PC-9 (cell line): ENCODE measurements at regions not wholly inside any gene's neighbourhood (a gene's known extent, or its start where the extent isn't known, plus 50 kb on each side); places are given as distances from the start of the nearest gene placed in this dataset.
"Not testable (repeated sequence)": the region's sequence is repeated elsewhere in the genome, so short reads cannot be mapped to it uniquely, and the experiment has no call there.

ENCODE experiments used
- BruUV-seq: library from RNA; stranded (reverse); fragments of 400-500 nt; replicated peaks from 2 replicates; lab custom pipeline; 2021; lab: Mats Ljungman, UMichigan
- CTCF ChIA-PET: fragments of 300-600 bp; sonication (Branson Sonifier 250); formaldehyde crosslinking; loops from one replicate; lab custom pipeline; 2022; ENCODE audit warnings: antibody characterized with exemption; lab: Charles Lee
- POLR2A ChIA-PET: fragments of 300-600 bp; sonication (Branson Sonifier 250); formaldehyde crosslinking; loops from one replicate; lab custom pipeline; 2022; ENCODE audit warnings: antibody characterized with exemption; ENCODE audit not compliant: unreplicated experiment; lab: Charles Lee
- DNase-seq, 2 experiments: peaks; one replicate each; pipeline versions ENCODE4 v3.0.0 to v3.0.0-alpha.2; 2015 to 2022; ENCODE audit warnings: mixed read lengths in 1 of 2
- H2AFZ ChIP-seq: fragments of 200-600 bp; sonication (generic); 2 replicates; pipeline ENCODE4 v1.8.1; 2017; ENCODE audit warnings: antibody characterized with exemption
- H3F3A ChIP-seq: fragments of 200-600 bp; sonication (generic); 2 replicates; pipeline ENCODE4 v1.8.1; 2017; ENCODE audit warnings: antibody characterized with exemption, mild to moderate bottlenecking, low read depth; ENCODE audit not compliant: insufficient read depth
- H3K27ac ChIP-seq: fragments of 200-600 bp; sonication (generic); 2 replicates; pipeline ENCODE4 v1.6.1; 2016; ENCODE audit warnings: mixed run types
- H3K27me3 ChIP-seq: fragments of 200-600 bp; sonication (generic); 2 replicates; pipeline ENCODE4 v1.6.1; 2016; ENCODE audit warnings: low read depth, mixed run types; ENCODE audit not compliant: insufficient read depth
- H3K36me3 ChIP-seq: fragments of 200-600 bp; sonication (generic); 2 replicates; pipeline ENCODE4 v1.6.1; 2016; ENCODE audit warnings: low read depth, mixed run types
- H3K4me1 ChIP-seq: fragments of 200-600 bp; sonication (generic); replicated peaks from 2 replicates; pipeline ENCODE4 v1.6.1; 2016; ENCODE audit warnings: mixed run types; ENCODE audit not compliant: insufficient read depth
- H3K4me2 ChIP-seq: fragments of 200-600 bp; sonication (generic); 2 replicates; pipeline ENCODE4 v1.6.1; 2017; ENCODE audit warnings: mixed run types
- H3K4me3 ChIP-seq: fragments of 200-600 bp; sonication (generic); 2 replicates; pipeline ENCODE4 v1.6.1; 2016; ENCODE audit warnings: mixed run types
- H3K79me2 ChIP-seq: fragments of 200-600 bp; sonication (generic); 2 replicates; pipeline ENCODE4 v1.6.1; 2017; ENCODE audit warnings: low read depth, mixed run types
- H3K9me2 ChIP-seq: fragments of 200-600 bp; sonication (generic); 2 replicates; pipeline ENCODE4 v1.8.1; 2017; ENCODE audit warnings: mild to moderate bottlenecking; ENCODE audit not compliant: insufficient read depth
- H3K9me3 ChIP-seq: fragments of 200-600 bp; sonication (generic); 2 replicates; pipeline ENCODE4 v1.8.1; 2016; ENCODE audit warnings: low read depth; ENCODE audit not compliant: insufficient read depth
- H4K20me1 ChIP-seq: fragments of 200-600 bp; sonication (generic); 2 replicates; pipeline ENCODE4 v1.8.1; 2017; ENCODE audit not compliant: insufficient read depth
- EZH2 ChIP-seq: fragments of 200-600 bp; sonication (generic); IDR thresholded peaks from 2 replicates; pipeline ENCODE4 v1.8.0; 2017; ENCODE audit warnings: antibody characterized with exemption, low read depth
- intact Hi-C: fragments of 100-400 bp; cut with micrococcal nuclease; formaldehyde crosslinking; loops from one replicate; pipeline ENCODE4 v1.10.0; 2022; ENCODE audit not compliant: unreplicated experiment
- TF ChIP-seq, protein P1 (sequence below): fragments of 200-600 bp; sonication (generic); conservative IDR thresholded peaks from 2 replicates; pipeline ENCODE4 v1.6.1; 2017; ENCODE audit warnings: mixed run types, antibody characterized with exemption, mild to moderate bottlenecking, moderate library complexity

- H3K4me1 ChIP-seq, result no peaks in the 10 kb centered on the region
- intact Hi-C loops, result no loop called here
- H4K20me1 ChIP-seq, result no peaks in the 10 kb centered on the region
- no peaks in the 10 kb centered on the region for H3K79me2 ChIP-seq
- no peak overlapping the region for H2AFZ ChIP-seq
- no peaks in the 10 kb centered on the region for H3K36me3 ChIP-seq
- peaks cover 4% of the 10 kb centered on the region; the same call in 1 of the 2 replicates for H3K9me3 ChIP-seq
- H3K27ac ChIP-seq, result no peak overlapping the region
- TF ChIP-seq EZH2, result no peak
- TF ChIP-seq, protein P1, sequence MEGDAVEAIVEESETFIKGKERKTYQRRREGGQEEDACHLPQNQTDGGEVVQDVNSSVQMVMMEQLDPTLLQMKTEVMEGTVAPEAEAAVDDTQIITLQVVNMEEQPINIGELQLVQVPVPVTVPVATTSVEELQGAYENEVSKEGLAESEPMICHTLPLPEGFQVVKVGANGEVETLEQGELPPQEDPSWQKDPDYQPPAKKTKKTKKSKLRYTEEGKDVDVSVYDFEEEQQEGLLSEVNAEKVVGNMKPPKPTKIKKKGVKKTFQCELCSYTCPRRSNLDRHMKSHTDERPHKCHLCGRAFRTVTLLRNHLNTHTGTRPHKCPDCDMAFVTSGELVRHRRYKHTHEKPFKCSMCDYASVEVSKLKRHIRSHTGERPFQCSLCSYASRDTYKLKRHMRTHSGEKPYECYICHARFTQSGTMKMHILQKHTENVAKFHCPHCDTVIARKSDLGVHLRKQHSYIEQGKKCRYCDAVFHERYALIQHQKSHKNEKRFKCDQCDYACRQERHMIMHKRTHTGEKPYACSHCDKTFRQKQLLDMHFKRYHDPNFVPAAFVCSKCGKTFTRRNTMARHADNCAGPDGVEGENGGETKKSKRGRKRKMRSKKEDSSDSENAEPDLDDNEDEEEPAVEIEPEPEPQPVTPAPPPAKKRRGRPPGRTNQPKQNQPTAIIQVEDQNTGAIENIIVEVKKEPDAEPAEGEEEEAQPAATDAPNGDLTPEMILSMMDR, result no peak
- no peak overlapping the region for H3K4me2 ChIP-seq
- no TSS peak for BruUV-seq
- CTCF ChIA-PET, result no interaction called here
- POLR2A ChIA-PET, result interaction anchor here (0.5 kb wide), 1 partner anchor 1510 kb away, joined by 3 read pairs; no protein-coding TSS in a partner anchor
- H3K27me3 ChIP-seq, result no peaks in the 10 kb centered on the region
- no peaks in the 10 kb centered on the region for H3K9me2 ChIP-seq
- no peak for DNase-seq
- H3K4me3 ChIP-seq, result no peak overlapping the region
- no peaks in the 10 kb centered on the region for H3F3A ChIP-seq
Observed at GRCh38 chr2:142562900-142563299, 314.6 kb upstream of the KYNU start.

GRCh38 chr2:142561656-142562055 is 315.8 kb upstream of the KYNU start:
- Histone ChIP-seq H4K20me1 (no peaks in the 10 kb centered on the region), H3K27me3 (no peaks in the 10 kb centered on the region), H3K36me3 (no peaks in the 10 kb centered on the region), H3K79me2 (no peaks in the 10 kb centered on the region), H3K9me3 (no peaks in the 10 kb centered on the region), H3K4me1 (no peaks in the 10 kb centered on the region), H3K27ac (no peak overlapping the region), H3K9me2 (no peaks in the 10 kb centered on the region), H2AFZ (no peak overlapping the region), H3F3A (no peaks in the 10 kb centered on the region), H3K4me3 (no peak overlapping the region), H3K4me2 (no peak overlapping the region)
- no TSS peak for BruUV-seq
- TF ChIP-seq EZH2, result no peak
- TF ChIP-seq, protein P1, result no peak
- ChIA-PET CTCF (no interaction called here), POLR2A (no interaction called here)
- intact Hi-C loops, result no loop called here
- DNase-seq, result no peak

DNA sequence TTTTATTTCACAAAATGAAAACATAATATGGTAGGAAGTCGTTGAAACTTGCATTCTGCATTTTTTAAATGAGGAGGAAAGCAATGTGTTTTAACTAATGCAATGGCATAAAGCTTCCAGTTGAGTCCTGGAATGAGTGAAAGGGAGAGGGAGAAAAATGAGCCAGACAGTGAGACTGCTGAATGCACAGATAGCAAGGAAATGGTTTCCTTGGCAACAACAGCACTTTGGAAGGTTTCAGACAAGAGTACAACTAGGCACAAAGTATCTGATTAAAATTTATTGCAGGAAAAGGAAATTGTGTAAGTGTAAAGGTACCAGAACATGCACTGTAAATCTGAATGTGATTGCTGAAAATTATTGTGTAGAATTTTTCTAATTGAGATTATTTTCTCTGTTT is 320.1 kb upstream of the KYNU start:
- no peaks in the 10 kb centered on the region for H3K79me2 ChIP-seq
- no peaks in the 10 kb centered on the region for H4K20me1 ChIP-seq
- no peak overlapping the region for H3K4me2 ChIP-seq
- no peaks in the 10 kb centered on the region for H3K36me3 ChIP-seq
- no TSS peak for BruUV-seq
- TF ChIP-seq, protein P1, result no peak
- no peak for TF ChIP-seq EZH2
- no peaks in the 10 kb centered on the region for H3K9me2 ChIP-seq
- DNase-seq, result no peak
- intact Hi-C loops, result no loop called here
- no peaks in the 10 kb centered on the region for H3K4me1 ChIP-seq
- ChIA-PET CTCF (no interaction called here), POLR2A (no interaction called here)
- no peaks in the 10 kb centered on the region for H3F3A ChIP-seq
- H2AFZ ChIP-seq, result no peak overlapping the region
- no peaks in the 10 kb centered on the region for H3K9me3 ChIP-seq
- H3K27me3 ChIP-seq, result no peaks in the 10 kb centered on the region
- H3K4me3 ChIP-seq, result no peak overlapping the region
- no peak overlapping the region for H3K27ac ChIP-seq

- H3K27ac ChIP-seq, intact Hi-C loops, CTCF ChIA-PET, H3K4me3 ChIP-seq, H3K4me1 ChIP-seq, DNase-seq, H3K79me2 ChIP-seq, BruUV-seq, H3K36me3 ChIP-seq, H4K20me1 ChIP-seq, H3K27me3 ChIP-seq, H3F3A ChIP-seq, POLR2A ChIA-PET, H3K9me2 ChIP-seq, H2AFZ ChIP-seq, H3K4me2 ChIP-seq, H3K9me3 ChIP-seq: not testable (repeated sequence)
Observed at GRCh38 chr2:142545999-142546398, 331.5 kb upstream of the KYNU start.
